HepG2 (cell line): ENCODE measurements at regions not wholly inside any gene's neighbourhood (a gene's known extent, or its start where the extent isn't known, plus 50 kb on each side); places are given as distances from the start of the nearest gene placed in this dataset.

Experiments
- BRD4 ChIP-seq: sonication (generic); formaldehyde crosslinking; IDR thresholded peaks from 2 replicates; pipeline ENCODE4 v1.4.0; 2020; ENCODE audit warnings: missing genetic modification reagents
- CTCF ChIP-seq: sonication (generic); formaldehyde crosslinking; IDR thresholded peaks from 2 replicates; pipeline ENCODE4 v1.5.0; 2020; ENCODE audit warnings: mild to moderate bottlenecking, missing genetic modification reagents, moderate library complexity
- FOXA1 ChIP-seq, 2 experiments: fragments of 450-650 bp in 1 of 2; sonication (generic) in 1 of 2; formaldehyde crosslinking in 1 of 2; IDR thresholded peaks; 2 replicates each; pipeline versions ENCODE4 v1.4.0 to v1.6.1; 2016 to 2020; ENCODE audit warnings: missing genetic modification reagents in 1 of 2
- NFE2L2 ChIP-seq: fragments of 150-350 bp; IDR thresholded peaks from 2 replicates; pipeline ENCODE4 v1.6.1; 2014; ENCODE audit warnings: low read length
- PHF8 ChIP-seq: sonication (generic); formaldehyde crosslinking; IDR thresholded peaks from 2 replicates; pipeline ENCODE4 v1.5.0; 2020; ENCODE audit warnings: missing genetic modification reagents
- POLR2AphosphoS5 ChIP-seq: IDR thresholded peaks from 2 replicates; pipeline ENCODE4 v1.6.1; 2012; ENCODE audit warnings: low read depth, low read length
- RFX5 ChIP-seq: IDR thresholded peaks from 2 replicates; pipeline ENCODE4 v1.6.1; 2011; ENCODE audit warnings: low read depth, low read length, improper control_type of control experiment
- TAF1 ChIP-seq: sonication (generic); formaldehyde crosslinking; IDR thresholded peaks from 2 replicates; pipeline ENCODE4 v1.4.0; 2020; ENCODE audit warnings: missing genetic modification reagents
- ZNF138 ChIP-seq: sonication (generic); formaldehyde crosslinking; IDR thresholded peaks from 2 replicates; pipeline ENCODE4 v1.5.0; 2020; ENCODE audit warnings: mild to moderate bottlenecking, low read depth, missing genetic modification reagents
- ZNF614 ChIP-seq: IDR thresholded peaks from 2 replicates; pipeline ENCODE4 v1.6.1; 2018; ENCODE audit warnings: missing biosample characterization, missing genetic modification reagents, inconsistent platforms, borderline replicate concordance

- TF ChIP-seq BRD4 (no peak), ZNF138 (no peak), RFX5 (no peak), POLR2AphosphoS5 (no peak), FOXA1 (IDR thresholded peaks at IDR 0.05) (no peak), FOXA1 (CRISPR knock-in tag; IDR thresholded peaks at IDR 0.05) (no peak), CTCF (CRISPR knock-in tag) (no peak), NFE2L2 (no peak), TAF1 (CRISPR knock-in tag) (no peak), PHF8 (CRISPR knock-in tag) (no peak), ZNF614 (CRISPR knock-in tag) (no peak)
These were observed 162.2 kb downstream of the ENC1 start for GRCh38 chr5:74478328-74478727.
